ENCODE measurements at regions not wholly inside any gene's neighbourhood (a gene's known extent, or its start where the extent isn't known, plus 50 kb on each side); places are given as distances from the start of the nearest gene placed in this dataset.

- TF ChIP-seq CTCF (IDR thresholded peaks at IDR 0.05; ENCODE audit: insufficient read depth, low read depth, low read length) (no peak), EZH2 (IDR thresholded peaks at IDR 0.05; ENCODE audit: insufficient read depth, low read length) (no peak)
Observed at GRCh38 chr11:69935941-69936505, 116.8 kb upstream of the FGF3 start.
